ENCODE measurements at regions not wholly inside any gene's neighbourhood (a gene's known extent, or its start where the extent isn't known, plus 50 kb on each side); places are given as distances from the start of the nearest gene placed in this dataset.

GRCh38 chr9:86809151-86809550, 138.2 kb downstream of the GAS1 start:
- TF ChIP-seq CTCF (IDR thresholded peaks at IDR 0.05 in 8 of 11, conservative IDR thresholded peaks at IDR 0.05 in 3 of 11) (no peak), POLR2A (IDR thresholded peaks at IDR 0.05) (no peak)

Measured in spleen (tissue), 7 donors.